COLO668 (cell line): ENCODE measurements at regions not wholly inside any gene's neighbourhood (a gene's known extent, or its start where the extent isn't known, plus 50 kb on each side); places are given as distances from the start of the nearest gene placed in this dataset.
"Not testable (repeated sequence)": the region's sequence is repeated elsewhere in the genome, so short reads cannot be mapped to it uniquely, and the experiment has no call there.

Experiments
- DNase-seq: peaks from one replicate; lab custom pipeline; 2025; ENCODE audit not compliant: unreplicated experiment; lab: John Stamatoyannopoulos, UW

GRCh38 chr1:232713785-232714184 is 83.9 kb upstream of the SIPA1L2 start:
- no peak for DNase-seq

- no peak for DNase-seq
These were observed 85.2 kb upstream of the SIPA1L2 start for GRCh38 chr1:232715154-232715553.

- DNase-seq = not testable (repeated sequence)
These were observed 87.3 kb upstream of the MAP10 start for GRCh38 chr1:232717911-232718310.

- no peak for DNase-seq
These were observed 86.0 kb upstream of the MAP10 start for GRCh38 chr1:232718928-232719927.

GRCh38 chr1:232722626-232723025 is 82.6 kb upstream of the MAP10 start:
- DNase-seq = no peak

GRCh38 chr1:232725305-232726047 is 79.7 kb upstream of the MAP10 start:
- DNase-seq = no peak

GRCh38 chr1:232726048-232726779 is 79.0 kb upstream of the MAP10 start:
- no peak for DNase-seq

GRCh38 chr1:232728507-232729263 is 76.5 kb upstream of the MAP10 start:
- no peak for DNase-seq

GRCh38 chr1:232732344-232732910 is 72.8 kb upstream of the MAP10 start:
- no peak for DNase-seq

GRCh38 chr1:232737917-232738316 is 67.3 kb upstream of the MAP10 start:
- DNase-seq = no peak

GRCh38 chr1:232743999-232744398 is 61.2 kb upstream of the MAP10 start:
- DNase-seq = no peak

GRCh38 chr1:232744847-232745246 is 60.4 kb upstream of the MAP10 start:
- no peak for DNase-seq

GRCh38 chr1:232745698-232746097 is 59.5 kb upstream of the MAP10 start:
- not testable (repeated sequence) for DNase-seq

GRCh38 chr1:232748910-232749368 is 56.3 kb upstream of the MAP10 start:
- DNase-seq = no peak

- DNase-seq = no peak
These were observed 53.6 kb upstream of the MAP10 start for GRCh38 chr1:232751393-232752140.

GRCh38 chr1:232752365-232752764 is 52.9 kb upstream of the MAP10 start:
- no peak for DNase-seq

GRCh38 chr1:232754930-232755329 is 50.3 kb upstream of the MAP10 start:
- no peak for DNase-seq
